DOHH2 (cell line): ENCODE measurements at regions not wholly inside any gene's neighbourhood (a gene's known extent, or its start where the extent isn't known, plus 50 kb on each side); places are given as distances from the start of the nearest gene placed in this dataset.

ENCODE experiments used
- EZH2phosphoT487 ChIP-seq: fragments of 200-600 bp; sonication (generic); IDR thresholded peaks from 2 replicates; pipeline ENCODE4 v1.6.1; 2017; ENCODE audit warnings: borderline replicate concordance, mild to moderate bottlenecking, antibody characterized with exemption, low read length, moderate library complexity, mixed read lengths
- TF ChIP-seq, protein P1 (sequence below): fragments of 200-600 bp; sonication (generic); IDR thresholded peaks from one replicate; pipeline ENCODE4 v1.5.1; 2014; ENCODE audit warnings: antibody characterized with exemption, mild to moderate bottlenecking, low read depth, low read length; ENCODE audit not compliant: poor library complexity, severe bottlenecking

- TF ChIP-seq, protein P1, sequence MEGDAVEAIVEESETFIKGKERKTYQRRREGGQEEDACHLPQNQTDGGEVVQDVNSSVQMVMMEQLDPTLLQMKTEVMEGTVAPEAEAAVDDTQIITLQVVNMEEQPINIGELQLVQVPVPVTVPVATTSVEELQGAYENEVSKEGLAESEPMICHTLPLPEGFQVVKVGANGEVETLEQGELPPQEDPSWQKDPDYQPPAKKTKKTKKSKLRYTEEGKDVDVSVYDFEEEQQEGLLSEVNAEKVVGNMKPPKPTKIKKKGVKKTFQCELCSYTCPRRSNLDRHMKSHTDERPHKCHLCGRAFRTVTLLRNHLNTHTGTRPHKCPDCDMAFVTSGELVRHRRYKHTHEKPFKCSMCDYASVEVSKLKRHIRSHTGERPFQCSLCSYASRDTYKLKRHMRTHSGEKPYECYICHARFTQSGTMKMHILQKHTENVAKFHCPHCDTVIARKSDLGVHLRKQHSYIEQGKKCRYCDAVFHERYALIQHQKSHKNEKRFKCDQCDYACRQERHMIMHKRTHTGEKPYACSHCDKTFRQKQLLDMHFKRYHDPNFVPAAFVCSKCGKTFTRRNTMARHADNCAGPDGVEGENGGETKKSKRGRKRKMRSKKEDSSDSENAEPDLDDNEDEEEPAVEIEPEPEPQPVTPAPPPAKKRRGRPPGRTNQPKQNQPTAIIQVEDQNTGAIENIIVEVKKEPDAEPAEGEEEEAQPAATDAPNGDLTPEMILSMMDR, result no peak
- TF ChIP-seq EZH2phosphoT487, result no peak
Observed at GRCh38 chr5:167481345-167481744, 810.1 kb upstream of the WWC1 start.
